PC-9 (cell line): ENCODE measurements at regions not wholly inside any gene's neighbourhood (a gene's known extent, or its start where the extent isn't known, plus 50 kb on each side); places are given as distances from the start of the nearest gene placed in this dataset.

Experiments
- EZH2 ChIP-seq: fragments of 200-600 bp; sonication (generic); IDR thresholded peaks from 2 replicates; pipeline ENCODE4 v1.8.0; 2017; ENCODE audit warnings: antibody characterized with exemption, low read depth
- TF ChIP-seq, protein P1 (sequence below): fragments of 200-600 bp; sonication (generic); conservative IDR thresholded peaks from 2 replicates; pipeline ENCODE4 v1.6.1; 2017; ENCODE audit warnings: mixed run types, antibody characterized with exemption, mild to moderate bottlenecking, moderate library complexity

GRCh38 chr18:78367996-78368395 is 611.6 kb upstream of the SALL3 start:
- TF ChIP-seq, protein P1, sequence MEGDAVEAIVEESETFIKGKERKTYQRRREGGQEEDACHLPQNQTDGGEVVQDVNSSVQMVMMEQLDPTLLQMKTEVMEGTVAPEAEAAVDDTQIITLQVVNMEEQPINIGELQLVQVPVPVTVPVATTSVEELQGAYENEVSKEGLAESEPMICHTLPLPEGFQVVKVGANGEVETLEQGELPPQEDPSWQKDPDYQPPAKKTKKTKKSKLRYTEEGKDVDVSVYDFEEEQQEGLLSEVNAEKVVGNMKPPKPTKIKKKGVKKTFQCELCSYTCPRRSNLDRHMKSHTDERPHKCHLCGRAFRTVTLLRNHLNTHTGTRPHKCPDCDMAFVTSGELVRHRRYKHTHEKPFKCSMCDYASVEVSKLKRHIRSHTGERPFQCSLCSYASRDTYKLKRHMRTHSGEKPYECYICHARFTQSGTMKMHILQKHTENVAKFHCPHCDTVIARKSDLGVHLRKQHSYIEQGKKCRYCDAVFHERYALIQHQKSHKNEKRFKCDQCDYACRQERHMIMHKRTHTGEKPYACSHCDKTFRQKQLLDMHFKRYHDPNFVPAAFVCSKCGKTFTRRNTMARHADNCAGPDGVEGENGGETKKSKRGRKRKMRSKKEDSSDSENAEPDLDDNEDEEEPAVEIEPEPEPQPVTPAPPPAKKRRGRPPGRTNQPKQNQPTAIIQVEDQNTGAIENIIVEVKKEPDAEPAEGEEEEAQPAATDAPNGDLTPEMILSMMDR, result no peak
- no peak for TF ChIP-seq EZH2
